ENCODE measurements at regions not wholly inside any gene's neighbourhood (a gene's known extent, or its start where the extent isn't known, plus 50 kb on each side); places are given as distances from the start of the nearest gene placed in this dataset.

DNA sequence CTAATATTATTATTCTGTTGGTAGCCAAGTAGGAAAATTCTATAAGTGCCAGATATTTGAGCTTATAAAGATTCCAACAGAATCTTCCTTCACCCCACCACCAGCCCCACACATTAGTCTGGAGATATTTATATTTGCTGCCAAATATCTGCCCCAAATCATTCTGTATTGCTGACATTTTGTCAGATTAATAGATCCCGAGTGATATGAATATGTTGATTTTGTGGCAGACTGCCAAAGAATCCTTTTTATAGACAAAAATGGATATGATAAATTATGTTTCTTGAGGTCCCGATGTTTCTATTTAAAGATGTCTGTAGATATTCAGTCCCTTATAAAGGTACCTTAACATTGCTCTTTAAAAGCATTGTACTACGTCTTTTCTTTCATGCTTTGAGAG lies 162.2 kb upstream of the KCNJ16 start:
- Mint-ChIP-seq H3K36me3 (no peaks in the 10 kb centered on the region), H3K4me1 (no peaks in the 10 kb centered on the region), H3K27me3 (no peaks in the 10 kb centered on the region), H3K9me3 (no peaks in the 10 kb centered on the region), H3K27ac (no peak overlapping the region), H3K4me3 (no peak overlapping the region)
- CTCF ChIA-PET: no interaction called here
- no peak for DNase-seq

DNA sequence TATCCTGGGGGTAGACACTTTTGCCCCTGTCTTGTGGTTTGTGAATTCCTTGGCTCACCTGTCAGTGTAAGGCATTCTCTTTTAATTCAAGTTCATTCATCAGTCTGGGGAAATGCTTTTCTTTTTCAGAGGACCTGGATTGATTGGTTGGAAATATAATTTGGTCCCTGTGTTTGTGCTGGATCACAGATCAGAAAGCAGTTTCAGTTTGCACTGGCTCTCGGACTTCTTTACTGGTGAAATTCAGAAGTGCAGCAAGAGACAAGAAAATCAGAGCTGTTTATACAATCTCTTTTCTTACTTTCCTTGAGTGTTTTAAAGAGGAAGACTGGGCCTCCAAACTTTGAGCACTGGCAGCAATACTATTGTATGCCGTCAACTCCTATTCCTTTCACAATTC lies 161.8 kb upstream of the KCNJ16 start:
- Mint-ChIP-seq H3K9me3 (no peaks in the 10 kb centered on the region), H3K4me1 (no peaks in the 10 kb centered on the region), H3K4me3 (no peak overlapping the region), H3K36me3 (no peaks in the 10 kb centered on the region), H3K27ac (no peak overlapping the region), H3K27me3 (no peaks in the 10 kb centered on the region)
- CTCF ChIA-PET: no interaction called here
- DNase-seq: no peak

DNA sequence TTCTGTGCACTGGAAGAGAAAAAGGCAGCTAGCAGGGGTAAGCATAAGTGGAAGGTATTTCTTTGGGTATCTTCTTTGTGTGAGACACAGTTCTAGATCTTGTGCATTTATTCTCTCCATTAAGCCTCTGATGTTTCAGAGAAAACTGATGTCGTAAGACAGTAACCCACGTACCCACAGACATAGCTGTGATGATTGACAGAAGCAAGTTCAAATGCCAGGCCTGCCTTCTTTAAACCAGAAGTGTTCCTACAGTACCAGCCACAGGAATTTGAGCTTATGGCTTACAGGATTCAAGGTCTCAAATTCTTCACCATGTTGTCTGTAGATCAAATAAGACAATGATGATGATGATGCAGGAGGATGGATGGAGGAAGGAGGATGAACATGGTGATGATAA lies 161.4 kb upstream of the KCNJ16 start:
- CTCF ChIA-PET: no interaction called here
- Mint-ChIP-seq H3K4me1 (no peaks in the 10 kb centered on the region), H3K9me3 (no peaks in the 10 kb centered on the region), H3K36me3 (no peaks in the 10 kb centered on the region), H3K27me3 (no peaks in the 10 kb centered on the region), H3K4me3 (no peak overlapping the region), H3K27ac (no peak overlapping the region)
- no peak for DNase-seq

DNA sequence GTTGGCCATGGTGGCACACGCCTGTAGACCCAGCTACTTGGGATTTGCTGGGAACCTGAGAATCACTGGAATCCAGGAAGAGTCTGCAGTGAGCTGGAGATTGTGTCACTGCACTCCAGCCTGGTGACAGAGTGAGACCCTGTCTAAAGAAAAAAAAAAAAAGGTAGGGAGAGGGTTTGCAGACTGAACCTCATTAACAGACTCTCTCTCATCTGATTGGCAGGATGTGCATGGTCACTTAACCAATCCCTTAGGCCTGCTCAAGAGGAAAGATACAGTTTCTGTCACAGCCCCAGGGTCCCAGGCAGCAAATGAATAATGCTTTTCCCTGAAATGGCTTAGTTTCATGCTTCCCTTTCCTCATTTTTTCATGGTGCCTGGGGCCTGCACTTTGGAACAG lies 160.5 kb upstream of the KCNJ16 start:
- no peaks in the 10 kb centered on the region for H3K36me3 Mint-ChIP-seq
- H3K9me3 Mint-ChIP-seq: peaks cover 2% of the 10 kb centered on the region
- no peak overlapping the region for H3K27ac Mint-ChIP-seq
- no peaks in the 10 kb centered on the region for H3K4me1 Mint-ChIP-seq
- no peak for DNase-seq
- no peak overlapping the region for H3K4me3 Mint-ChIP-seq
- CTCF ChIA-PET: no interaction called here
- no peaks in the 10 kb centered on the region for H3K27me3 Mint-ChIP-seq

DNA sequence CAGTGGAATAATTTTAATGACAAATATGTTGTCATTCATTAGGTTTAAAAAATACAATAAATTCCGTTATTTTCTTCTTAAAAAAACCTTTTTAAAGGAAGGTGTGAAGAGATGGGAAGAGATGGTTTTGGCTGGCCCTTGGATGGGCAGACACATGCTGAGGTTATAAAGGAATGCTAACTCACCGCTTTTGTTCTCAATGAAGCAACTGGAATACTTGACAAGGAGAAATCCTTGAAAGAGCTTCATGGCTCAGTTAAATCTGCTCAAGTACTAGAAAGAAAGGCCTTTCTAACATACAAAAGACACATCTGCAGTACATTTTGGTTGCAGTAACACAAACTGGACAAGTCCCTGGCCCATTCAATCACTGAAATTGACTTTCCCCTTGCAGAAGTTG lies 158.3 kb upstream of the KCNJ16 start:
- H3K4me3 Mint-ChIP-seq: no peak overlapping the region
- H3K27me3 Mint-ChIP-seq: no peaks in the 10 kb centered on the region
- no peak for DNase-seq
- CTCF ChIA-PET: no interaction called here
- no peaks in the 10 kb centered on the region for H3K4me1 Mint-ChIP-seq
- H3K36me3 Mint-ChIP-seq: no peaks in the 10 kb centered on the region
- peaks cover 3% of the 10 kb centered on the region for H3K9me3 Mint-ChIP-seq
- H3K27ac Mint-ChIP-seq: no peak overlapping the region

DNA sequence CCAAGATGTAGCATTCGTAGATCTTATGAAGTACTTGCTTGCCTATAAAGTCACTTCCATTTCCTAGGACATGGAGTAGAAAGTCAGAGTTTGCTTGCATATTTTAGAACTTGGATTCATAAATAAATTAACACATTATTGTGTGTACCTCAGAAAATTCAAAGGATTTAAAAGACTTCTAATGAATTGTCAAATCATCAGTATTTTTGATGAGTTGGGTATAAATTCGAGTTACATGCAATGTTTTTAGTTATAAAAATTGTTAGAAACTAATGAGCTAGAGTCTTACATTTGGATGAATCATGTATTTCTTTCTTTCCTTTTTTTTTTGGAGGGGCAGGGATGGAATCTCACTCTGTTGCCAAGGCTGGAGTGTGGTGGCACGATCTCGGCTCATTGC lies 156.9 kb upstream of the KCNJ16 start:
- CTCF ChIA-PET: no interaction called here
- DNase-seq: no peak
- no peak overlapping the region for H3K4me3 Mint-ChIP-seq
- H3K27me3 Mint-ChIP-seq: no peaks in the 10 kb centered on the region
- no peaks in the 10 kb centered on the region for H3K36me3 Mint-ChIP-seq
- H3K4me1 Mint-ChIP-seq: no peaks in the 10 kb centered on the region
- no peak overlapping the region for H3K27ac Mint-ChIP-seq
- peaks cover 3% of the 10 kb centered on the region for H3K9me3 Mint-ChIP-seq

DNA sequence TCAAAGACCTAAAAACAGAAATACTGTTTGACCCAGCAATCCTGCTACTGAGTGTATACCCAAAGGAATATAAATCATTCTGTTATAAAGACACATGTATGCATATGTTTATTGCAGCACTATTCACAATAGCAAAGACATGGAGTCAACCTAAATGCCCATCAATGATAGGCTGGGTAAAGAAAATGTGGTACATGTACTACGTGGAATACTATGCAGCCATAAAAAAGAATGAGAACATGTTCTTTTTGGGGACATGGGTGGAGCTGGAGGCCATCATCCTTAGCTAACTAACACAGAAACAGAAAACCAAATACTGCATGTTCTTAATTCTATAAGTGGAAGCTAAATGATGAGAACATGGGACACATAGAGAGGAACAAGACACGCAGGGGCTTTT lies 155.2 kb upstream of the KCNJ16 start:
- Mint-ChIP-seq H3K36me3 (no peaks in the 10 kb centered on the region), H3K9me3 (peaks cover 3% of the 10 kb centered on the region), H3K27ac (no peak overlapping the region), H3K4me1 (no peaks in the 10 kb centered on the region), H3K27me3 (no peaks in the 10 kb centered on the region), H3K4me3 (no peak overlapping the region)
- CTCF ChIA-PET: no interaction called here
- DNase-seq: no peak

DNA sequence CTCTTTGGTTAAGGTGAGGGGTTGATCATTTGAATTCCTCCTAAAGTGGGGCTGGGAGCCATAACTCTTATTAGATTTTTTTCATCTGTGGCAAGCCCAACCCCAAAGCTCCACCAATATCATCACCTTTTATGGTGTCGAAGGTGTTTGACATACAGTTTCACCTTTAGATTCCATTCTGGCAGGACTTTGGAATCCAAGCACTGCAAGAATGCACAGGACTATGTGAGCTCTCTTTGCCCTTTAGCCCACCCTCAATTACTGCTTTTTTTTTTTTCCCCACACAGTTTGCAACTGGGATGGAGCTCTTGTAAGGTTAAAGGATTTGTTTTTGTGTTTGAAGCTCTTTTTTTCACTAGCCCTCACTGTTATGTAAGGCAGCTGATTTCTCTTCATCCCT lies 154.0 kb upstream of the KCNJ16 start:
- DNase-seq: no peak
- no peaks in the 10 kb centered on the region for H3K27me3 Mint-ChIP-seq
- H3K4me1 Mint-ChIP-seq: no peaks in the 10 kb centered on the region
- H3K9me3 Mint-ChIP-seq: peaks cover 3% of the 10 kb centered on the region
- H3K4me3 Mint-ChIP-seq: no peak overlapping the region
- H3K36me3 Mint-ChIP-seq: no peaks in the 10 kb centered on the region
- CTCF ChIA-PET: no interaction called here
- H3K27ac Mint-ChIP-seq: no peak overlapping the region

DNA sequence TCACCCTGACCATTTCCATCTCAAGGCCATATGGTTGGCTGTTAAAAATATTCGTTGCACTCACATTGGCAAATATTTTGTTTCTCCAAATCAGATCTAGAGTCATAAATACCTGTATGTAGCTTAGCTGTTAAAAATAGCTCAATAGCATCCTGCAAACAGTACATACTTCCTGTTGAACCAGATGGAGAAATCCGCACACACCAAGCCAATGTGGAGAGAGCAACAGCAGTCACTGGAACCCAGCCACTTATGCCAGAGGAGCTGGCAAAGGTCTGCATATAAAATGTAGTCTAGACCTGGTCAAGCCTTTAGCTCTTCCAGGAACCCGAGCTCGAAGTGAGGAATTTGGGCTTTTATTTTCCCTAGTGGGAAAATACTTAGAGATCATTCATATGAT lies 146.4 kb upstream of the KCNJ16 start:
- peaks cover 3% of the 10 kb centered on the region for H3K9me3 Mint-ChIP-seq
- no peak for DNase-seq
- no peak overlapping the region for H3K4me3 Mint-ChIP-seq
- no peaks in the 10 kb centered on the region for H3K27me3 Mint-ChIP-seq
- H3K27ac Mint-ChIP-seq: no peak overlapping the region
- H3K4me1 Mint-ChIP-seq: no peaks in the 10 kb centered on the region
- H3K36me3 Mint-ChIP-seq: no peaks in the 10 kb centered on the region
- CTCF ChIA-PET: no interaction called here

DNA sequence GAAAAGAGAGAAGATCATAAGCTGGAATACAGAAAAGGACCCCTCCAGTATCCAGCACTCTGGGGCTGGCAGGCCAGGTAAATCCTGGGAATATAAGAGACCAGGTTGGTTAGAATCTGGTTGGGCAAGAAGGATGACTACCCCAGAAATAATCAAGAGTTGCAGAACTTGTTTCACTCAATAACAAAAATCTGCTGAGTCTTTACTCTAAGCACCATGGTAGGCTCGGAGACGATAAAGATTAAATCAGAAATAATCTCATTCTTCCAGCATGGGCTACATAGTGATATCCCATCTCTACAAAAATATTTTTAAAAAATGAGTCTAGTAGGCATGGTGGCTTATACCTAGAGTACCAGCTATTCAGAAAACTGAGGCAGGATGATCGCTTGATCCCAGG lies 138.0 kb upstream of the KCNJ16 start:
- CTCF ChIA-PET: no interaction called here
- Mint-ChIP-seq H3K9me3 (no peaks in the 10 kb centered on the region), H3K4me3 (no peak overlapping the region), H3K27me3 (no peaks in the 10 kb centered on the region), H3K4me1 (no peaks in the 10 kb centered on the region), H3K36me3 (no peaks in the 10 kb centered on the region), H3K27ac (no peak overlapping the region)
- no peak for DNase-seq

DNA sequence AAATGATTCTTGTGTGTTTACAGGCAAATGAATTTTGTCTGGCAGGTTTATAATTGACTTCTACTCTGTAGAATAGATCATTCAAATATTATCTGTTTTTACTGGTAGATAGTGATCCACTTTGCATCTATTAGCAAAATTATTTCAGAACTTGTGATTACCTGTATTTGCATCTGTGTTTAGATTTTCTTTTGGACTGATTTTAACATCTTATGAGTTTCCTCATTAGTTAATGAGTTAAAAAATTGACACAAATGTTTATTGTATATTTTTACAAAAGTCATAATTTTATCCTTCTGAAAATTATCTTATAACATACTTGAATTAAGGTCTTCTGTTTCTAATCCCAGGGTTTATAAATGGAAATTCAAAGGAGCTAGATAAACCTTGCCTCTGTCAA lies 132.0 kb upstream of the KCNJ16 start:
- CTCF ChIA-PET: no interaction called here
- H3K4me1 Mint-ChIP-seq: no peaks in the 10 kb centered on the region
- no peak overlapping the region for H3K27ac Mint-ChIP-seq

DNA sequence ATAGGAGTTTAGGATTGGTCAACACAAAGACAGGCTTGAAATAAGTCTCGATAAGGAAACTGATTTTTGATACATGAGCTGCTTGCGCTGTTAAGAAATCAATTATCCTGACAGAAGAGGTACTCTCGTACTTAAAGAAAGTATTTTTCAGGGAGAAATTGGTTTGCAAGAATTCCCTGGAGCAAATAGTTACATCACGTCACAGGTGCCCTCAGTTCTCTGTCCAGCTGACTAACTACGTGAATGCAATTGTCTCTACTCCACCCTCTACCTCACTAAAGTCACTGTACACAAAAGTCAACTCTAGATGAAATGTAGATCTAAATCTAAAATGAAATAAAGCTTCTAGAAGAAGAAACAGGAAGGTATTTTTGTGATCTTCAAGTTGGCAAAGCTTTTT lies 130.6 kb upstream of the KCNJ16 start:
- Mint-ChIP-seq H3K4me3 (no peak overlapping the region), H3K27ac (no peak overlapping the region), H3K4me1 (no peaks in the 10 kb centered on the region), H3K9me3 (no peaks in the 10 kb centered on the region), H3K27me3 (no peaks in the 10 kb centered on the region), H3K36me3 (no peaks in the 10 kb centered on the region)
- DNase-seq: no peak
- CTCF ChIA-PET: no interaction called here

More for the DNA sequence above, 132.0 kb upstream of the KCNJ16 start:
- Mint-ChIP-seq H3K4me3 (no peak overlapping the region), H3K36me3 (no peaks in the 10 kb centered on the region), H3K9me3 (no peaks in the 10 kb centered on the region), H3K27me3 (no peaks in the 10 kb centered on the region)
- DNase-seq: no peak

DNA sequence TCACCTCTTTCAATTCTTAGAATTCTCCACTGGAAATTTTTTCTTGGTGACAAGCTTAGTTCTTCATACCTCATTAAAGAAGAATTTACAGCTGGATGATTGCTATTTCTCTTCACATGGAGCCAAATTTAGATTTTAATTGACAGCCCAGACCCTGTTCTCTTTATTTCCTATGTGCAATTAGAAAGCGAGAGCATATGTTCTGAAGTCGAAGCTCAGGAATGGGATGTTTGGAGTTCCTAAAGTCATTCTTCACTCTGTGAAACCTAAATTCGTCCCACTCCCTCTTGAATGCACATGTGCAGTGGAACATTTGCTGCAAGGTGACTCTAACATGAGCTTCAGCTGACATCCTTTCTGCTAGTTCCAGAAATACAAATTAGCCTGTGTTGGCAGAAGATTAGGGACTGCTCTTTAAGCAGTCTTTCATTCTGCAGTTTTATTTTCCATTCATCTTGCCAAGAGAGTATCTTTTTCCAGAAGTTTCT lies 129.3 kb upstream of the KCNJ16 start:
- DNase-seq: no peak
- H3K36me3 Mint-ChIP-seq: no peaks in the 10 kb centered on the region
- no peaks in the 10 kb centered on the region for H3K27me3 Mint-ChIP-seq
- CTCF ChIA-PET: no interaction called here
- no peaks in the 10 kb centered on the region for H3K4me1 Mint-ChIP-seq
- no peak overlapping the region for H3K27ac Mint-ChIP-seq
- no peaks in the 10 kb centered on the region for H3K9me3 Mint-ChIP-seq
- no peak overlapping the region for H3K4me3 Mint-ChIP-seq

DNA sequence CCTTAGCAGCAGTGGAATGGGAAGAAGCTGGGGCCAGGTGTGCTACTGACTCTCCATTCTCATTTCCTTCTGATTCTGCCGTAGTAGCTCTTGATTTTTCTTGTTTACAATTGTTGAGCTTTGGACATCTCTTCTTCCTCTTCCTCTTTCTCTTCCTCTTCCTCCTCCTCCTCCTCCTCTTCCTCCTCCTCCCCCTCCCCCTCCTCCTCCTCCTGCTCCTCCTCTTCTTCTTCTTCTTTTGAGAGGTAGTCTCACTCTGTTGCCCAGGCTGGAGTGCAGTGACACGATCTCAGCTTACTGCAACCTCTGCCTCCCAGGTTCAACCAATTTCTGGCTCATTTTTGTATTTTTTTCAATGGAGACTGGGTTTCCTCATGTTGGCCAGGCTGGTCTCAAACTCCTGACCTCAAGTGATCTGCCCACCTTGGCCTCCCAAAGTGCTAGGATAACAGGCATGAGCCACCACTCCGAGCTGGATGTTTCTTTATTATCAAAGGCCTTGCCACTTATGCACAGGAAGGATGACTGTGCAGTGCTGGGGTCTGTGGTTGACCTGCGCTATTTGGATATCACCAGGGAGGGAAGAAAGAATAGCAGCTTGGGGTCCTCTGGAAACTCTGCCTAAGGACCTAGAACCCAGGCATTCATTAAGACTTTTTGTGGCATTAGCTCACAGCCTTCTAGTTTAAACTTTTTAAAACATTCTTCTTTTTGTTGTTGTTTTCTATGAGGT lies 127.8 kb upstream of the KCNJ16 start:
- CTCF ChIA-PET: no interaction called here
- Mint-ChIP-seq H3K9me3 (no peaks in the 10 kb centered on the region), H3K36me3 (no peaks in the 10 kb centered on the region), H3K27ac (no peak overlapping the region), H3K4me3 (no peak overlapping the region), H3K27me3 (no peaks in the 10 kb centered on the region), H3K4me1 (no peaks in the 10 kb centered on the region)
- DNase-seq: no peak

DNA sequence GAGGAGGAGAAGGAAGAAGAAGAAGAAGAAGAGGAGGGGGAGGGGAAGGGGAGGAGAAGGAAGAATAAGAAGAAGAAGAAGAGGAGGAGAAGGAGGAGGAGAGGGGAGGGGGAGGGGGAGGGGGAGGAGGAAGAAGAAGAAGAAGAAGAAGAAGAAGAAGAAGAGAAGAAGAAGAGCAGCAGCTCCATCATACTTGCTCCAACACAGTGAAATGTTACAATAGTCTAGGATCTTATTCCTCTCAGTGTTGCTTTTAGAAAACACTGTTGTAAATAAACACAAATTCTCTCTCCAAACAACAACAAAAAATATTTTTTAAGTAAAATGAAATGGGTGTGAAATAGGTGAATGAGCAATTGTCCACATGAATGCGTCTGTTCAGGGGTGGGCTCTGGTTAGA lies 126.6 kb upstream of the KCNJ16 start:
- H3K9me3 Mint-ChIP-seq: no peaks in the 10 kb centered on the region
- CTCF ChIA-PET: no interaction called here
- no peaks in the 10 kb centered on the region for H3K27me3 Mint-ChIP-seq
- no peak overlapping the region for H3K27ac Mint-ChIP-seq
- H3K4me1 Mint-ChIP-seq: no peaks in the 10 kb centered on the region
- H3K36me3 Mint-ChIP-seq: no peaks in the 10 kb centered on the region
- no peak for DNase-seq
- H3K4me3 Mint-ChIP-seq: no peak overlapping the region

DNA sequence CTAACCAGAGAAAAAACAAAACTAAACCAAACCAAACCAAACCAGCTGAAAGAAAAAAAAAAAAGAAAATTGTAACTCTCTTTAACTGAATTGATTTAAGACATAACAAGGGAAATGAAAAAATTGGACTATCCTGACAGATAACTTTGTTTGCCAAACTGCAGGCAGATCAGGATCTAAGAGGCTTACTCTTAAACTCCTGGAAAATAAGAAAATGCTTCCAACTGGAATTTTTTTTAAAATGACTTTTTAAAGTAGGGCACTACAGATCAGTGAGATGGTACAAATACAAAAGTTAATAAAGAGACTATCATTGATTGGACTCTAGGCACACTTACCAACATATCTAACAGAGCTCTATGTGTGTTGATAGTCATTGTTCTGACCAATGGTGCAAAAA lies 125.5 kb upstream of the KCNJ16 start:
- no peaks in the 10 kb centered on the region for H3K9me3 Mint-ChIP-seq
- no peak overlapping the region for H3K27ac Mint-ChIP-seq
- CTCF ChIA-PET: no interaction called here
- H3K27me3 Mint-ChIP-seq: no peaks in the 10 kb centered on the region
- no peak overlapping the region for H3K4me3 Mint-ChIP-seq
- no peaks in the 10 kb centered on the region for H3K36me3 Mint-ChIP-seq
- H3K4me1 Mint-ChIP-seq: no peaks in the 10 kb centered on the region
- no peak for DNase-seq

All from activated naive CD4-positive, alpha-beta T cell treated with anti-CD3 and anti-CD28 coated beads, Interleukin-2, amount 10 ng/mL, durations not matched to agents 7 days and 5 days (primary cell).